Osteocyte (in vitro differentiated cells): ENCODE measurements at regions not wholly inside any gene's neighbourhood (a gene's known extent, or its start where the extent isn't known, plus 50 kb on each side); places are given as distances from the start of the nearest gene placed in this dataset.

Experiments
- DNase-seq: peaks from one replicate; pipeline ENCODE4 v3.0.0; 2021; ENCODE audit warnings: mixed read lengths; ENCODE audit not compliant: unreplicated experiment; ENCODE audit errors: extremely low spot score
- H3K27ac Mint-ChIP-seq: one replicate; pipeline ENCODE4 v1.8.0; 2021; ENCODE audit warnings: mild to moderate bottlenecking, mixed read lengths; ENCODE audit not compliant: unreplicated experiment
- H3K27me3 Mint-ChIP-seq: one replicate; pipeline ENCODE4 v1.8.0; 2021; ENCODE audit warnings: mixed read lengths; ENCODE audit not compliant: unreplicated experiment
- H3K36me3 Mint-ChIP-seq: one replicate; pipeline ENCODE4 v1.8.0; 2021; ENCODE audit warnings: mixed read lengths; ENCODE audit not compliant: unreplicated experiment
- H3K4me1 Mint-ChIP-seq: one replicate; pipeline ENCODE4 v1.8.0; 2021; ENCODE audit warnings: mixed read lengths; ENCODE audit not compliant: unreplicated experiment
- H3K4me3 Mint-ChIP-seq: one replicate; pipeline ENCODE4 v1.8.0; 2021; ENCODE audit warnings: mild to moderate bottlenecking, moderate library complexity, mixed read lengths; ENCODE audit not compliant: unreplicated experiment
- H3K9me3 Mint-ChIP-seq: one replicate; pipeline ENCODE4 v1.8.0; 2021; ENCODE audit warnings: mixed read lengths; ENCODE audit not compliant: unreplicated experiment
- TF ChIP-seq, protein P1 (sequence below): fragments of 200-600 bp; sonication (generic); IDR thresholded peaks from 2 replicates; pipeline ENCODE4 v1.5.0; 2021; ENCODE audit warnings: antibody characterized with exemption, mild to moderate bottlenecking, moderate library complexity

DNA sequence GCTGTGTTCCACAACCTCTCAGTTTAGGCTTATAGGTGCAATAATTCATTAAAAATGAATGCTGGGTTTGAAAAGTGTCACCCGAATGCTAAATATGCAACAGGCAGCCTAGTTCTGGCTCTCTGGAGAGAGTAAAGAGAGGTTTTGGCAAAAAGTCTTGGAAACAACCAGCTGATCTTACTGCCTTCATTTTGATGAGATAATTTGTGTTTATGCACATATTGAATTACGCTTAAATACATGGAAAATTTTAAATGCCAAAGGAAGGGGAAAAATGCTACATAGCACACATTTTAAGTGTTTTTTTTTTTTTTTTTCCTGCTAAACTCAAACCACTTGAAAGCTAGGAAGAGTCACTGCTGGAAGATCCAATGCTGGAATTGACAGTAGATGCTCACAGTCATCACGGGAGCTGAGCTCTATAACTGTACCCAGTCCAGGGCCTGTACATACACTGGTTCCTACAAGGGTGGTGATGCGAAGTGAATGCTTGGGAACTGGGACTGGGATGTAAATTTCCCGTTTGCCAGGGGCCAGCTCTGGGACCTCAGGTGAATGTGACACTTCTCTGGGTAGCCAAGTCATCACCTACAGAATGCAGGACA is 151.5 kb downstream of the PFKFB3 start:
- Mint-ChIP-seq H3K9me3 (peaks cover 22% of the 10 kb centered on the region), H3K4me1 (peaks cover 10% of the 10 kb centered on the region), H3K27me3 (peaks cover 7% of the 10 kb centered on the region), H3K36me3 (peaks cover 3% of the 10 kb centered on the region), H3K4me3 (no peak overlapping the region), H3K27ac (no peak overlapping the region)
- DNase-seq: no peak
- TF ChIP-seq, protein P1, sequence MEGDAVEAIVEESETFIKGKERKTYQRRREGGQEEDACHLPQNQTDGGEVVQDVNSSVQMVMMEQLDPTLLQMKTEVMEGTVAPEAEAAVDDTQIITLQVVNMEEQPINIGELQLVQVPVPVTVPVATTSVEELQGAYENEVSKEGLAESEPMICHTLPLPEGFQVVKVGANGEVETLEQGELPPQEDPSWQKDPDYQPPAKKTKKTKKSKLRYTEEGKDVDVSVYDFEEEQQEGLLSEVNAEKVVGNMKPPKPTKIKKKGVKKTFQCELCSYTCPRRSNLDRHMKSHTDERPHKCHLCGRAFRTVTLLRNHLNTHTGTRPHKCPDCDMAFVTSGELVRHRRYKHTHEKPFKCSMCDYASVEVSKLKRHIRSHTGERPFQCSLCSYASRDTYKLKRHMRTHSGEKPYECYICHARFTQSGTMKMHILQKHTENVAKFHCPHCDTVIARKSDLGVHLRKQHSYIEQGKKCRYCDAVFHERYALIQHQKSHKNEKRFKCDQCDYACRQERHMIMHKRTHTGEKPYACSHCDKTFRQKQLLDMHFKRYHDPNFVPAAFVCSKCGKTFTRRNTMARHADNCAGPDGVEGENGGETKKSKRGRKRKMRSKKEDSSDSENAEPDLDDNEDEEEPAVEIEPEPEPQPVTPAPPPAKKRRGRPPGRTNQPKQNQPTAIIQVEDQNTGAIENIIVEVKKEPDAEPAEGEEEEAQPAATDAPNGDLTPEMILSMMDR: no peak

DNA sequence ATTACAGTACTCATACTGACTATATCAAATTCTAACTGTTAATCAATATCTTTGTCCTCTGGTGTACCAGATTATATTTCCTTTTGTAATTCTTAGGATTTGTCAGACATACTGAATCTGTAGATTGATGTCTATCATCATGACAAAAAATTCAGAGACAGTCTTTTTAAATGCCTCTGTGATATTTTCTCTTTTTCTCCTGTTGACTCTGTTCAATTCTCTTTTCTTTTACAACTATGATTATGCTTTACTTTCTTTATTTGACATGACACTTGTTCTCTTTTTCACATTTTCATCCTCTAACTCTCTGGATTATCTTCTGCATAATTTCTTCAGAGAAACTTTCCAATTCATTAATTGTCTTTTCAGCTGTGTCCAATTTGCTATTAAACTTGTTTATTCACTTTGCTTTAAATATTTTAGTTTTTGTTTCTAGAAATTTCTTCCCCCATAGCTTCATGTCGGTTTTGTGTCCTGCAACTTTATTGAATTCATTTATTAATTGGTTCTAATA is 153.6 kb downstream of the PFKFB3 start:
- H3K27me3 Mint-ChIP-seq: peaks cover 6% of the 10 kb centered on the region

DNA sequence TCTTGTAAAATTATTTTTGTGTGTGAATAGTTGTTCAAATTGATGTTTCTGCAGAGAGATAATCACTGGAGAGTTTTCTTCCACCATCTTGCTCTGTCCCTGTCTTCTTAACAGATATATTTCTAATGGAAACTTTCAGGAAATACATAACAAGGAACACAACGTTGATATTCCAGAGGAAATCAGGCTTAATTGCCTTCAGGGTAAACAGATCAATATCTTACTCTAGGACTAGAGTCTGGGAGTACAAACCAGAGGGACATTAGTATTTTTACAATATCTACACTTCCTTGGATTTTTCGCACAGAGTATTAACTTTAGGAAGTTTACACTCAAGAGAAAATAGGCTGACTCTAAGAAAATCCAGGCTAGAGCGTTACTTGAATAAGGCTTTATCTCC is 159.1 kb downstream of the PFKFB3 start:
- no peak overlapping the region for H3K4me3 Mint-ChIP-seq
- no peak for DNase-seq
- TF ChIP-seq, protein P1: no peak
- peaks cover 11% of the 10 kb centered on the region for H3K4me1 Mint-ChIP-seq
- H3K9me3 Mint-ChIP-seq: peaks cover 16% of the 10 kb centered on the region
- peaks cover 2% of the 10 kb centered on the region for H3K27me3 Mint-ChIP-seq
- H3K36me3 Mint-ChIP-seq: peaks cover 3% of the 10 kb centered on the region
- no peak overlapping the region for H3K27ac Mint-ChIP-seq

More for the DNA sequence above, 153.6 kb downstream of the PFKFB3 start:
- H3K36me3 Mint-ChIP-seq: peaks cover 6% of the 10 kb centered on the region
- TF ChIP-seq, protein P1: no peak
- H3K27ac Mint-ChIP-seq: no peak overlapping the region
- no peak overlapping the region for H3K4me3 Mint-ChIP-seq
- H3K4me1 Mint-ChIP-seq: peaks cover 10% of the 10 kb centered on the region
- no peak for DNase-seq
- H3K9me3 Mint-ChIP-seq: peaks cover 29% of the 10 kb centered on the region

DNA sequence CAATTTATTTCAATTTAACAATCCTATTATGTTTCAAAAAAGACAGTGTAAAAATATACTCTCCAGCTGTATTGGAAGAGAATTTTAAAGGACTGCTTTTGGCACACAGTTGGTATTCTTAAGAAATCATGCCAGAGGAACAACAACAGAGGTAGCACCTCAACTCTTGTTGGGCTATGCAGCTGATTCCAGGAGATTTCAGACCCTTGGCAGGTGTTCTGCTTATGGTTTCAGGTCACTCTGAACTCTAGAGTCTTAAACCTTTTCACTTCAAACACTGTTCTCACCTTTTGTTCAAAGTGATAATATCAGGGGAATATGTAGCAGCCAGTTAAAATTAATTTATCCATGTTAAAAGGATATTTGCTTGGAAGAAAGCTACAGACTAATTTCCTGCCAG is 160.1 kb downstream of the PFKFB3 start:
- H3K27me3 Mint-ChIP-seq: peaks cover 2% of the 10 kb centered on the region
- H3K27ac Mint-ChIP-seq: no peak overlapping the region
- H3K4me3 Mint-ChIP-seq: no peak overlapping the region
- H3K36me3 Mint-ChIP-seq: peaks cover 3% of the 10 kb centered on the region
- H3K9me3 Mint-ChIP-seq: peaks cover 15% of the 10 kb centered on the region
- no peak for DNase-seq
- TF ChIP-seq, protein P1: no peak
- peaks cover 11% of the 10 kb centered on the region for H3K4me1 Mint-ChIP-seq

DNA sequence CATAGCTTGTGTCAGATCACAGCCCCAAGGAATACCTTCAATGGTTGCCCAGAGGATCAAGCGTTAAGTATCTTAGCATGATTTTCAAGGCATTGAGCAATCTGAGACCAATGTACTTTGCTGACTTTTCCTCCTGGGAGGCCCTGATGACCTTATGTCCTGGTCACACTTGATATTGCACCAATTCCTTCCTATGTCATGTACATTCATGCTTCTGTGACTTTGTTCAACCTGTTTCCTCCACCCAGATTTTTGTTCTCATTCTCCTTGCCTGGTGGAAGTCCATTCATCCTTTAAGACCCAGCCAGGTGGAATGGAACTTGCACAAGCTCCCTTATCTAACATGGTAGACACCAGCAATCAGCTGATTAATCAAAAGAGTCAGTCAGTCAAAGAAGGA is 160.8 kb downstream of the PFKFB3 start:
- TF ChIP-seq, protein P1: no peak
- Mint-ChIP-seq H3K4me1 (peaks cover 11% of the 10 kb centered on the region), H3K27me3 (peaks cover 1% of the 10 kb centered on the region), H3K27ac (no peak overlapping the region), H3K4me3 (no peak overlapping the region), H3K36me3 (peaks cover 3% of the 10 kb centered on the region), H3K9me3 (peaks cover 9% of the 10 kb centered on the region)
- no peak for DNase-seq
